Activated CD4-positive, alpha-beta T cell treated with anti-CD3 and anti-CD28 coated beads for 36 hours (primary cell): ENCODE measurements at regions not wholly inside any gene's neighbourhood (a gene's known extent, or its start where the extent isn't known, plus 50 kb on each side); places are given as distances from the start of the nearest gene placed in this dataset.

Experiments
- ATAC-seq: fragments of 200-7000 bp; cut with Tn5 transposase; one replicate; pipeline ENCODE4 v1.10.0; 2021; ENCODE audit warnings: mild to moderate bottlenecking, moderate library complexity
- CTCF ChIA-PET: fragments of 350-600 bp; sonication (Branson Sonifier 250); formaldehyde crosslinking; loops from one replicate; lab custom pipeline; 2021; ENCODE audit warnings: antibody characterized with exemption; lab: Charles Lee
- POLR2A ChIA-PET: fragments of 350-600 bp; sonication (Branson Sonifier 250); formaldehyde crosslinking; loops from one replicate; lab custom pipeline; 2021; ENCODE audit warnings: antibody characterized with exemption, inconsistent platforms; lab: Charles Lee
- DNase-seq: peaks from one replicate; pipeline ENCODE4 v3.0.0-alpha.2; 2020
- H3K27ac Mint-ChIP-seq: one replicate; pipeline ENCODE4 v1.8.0; 2021; ENCODE audit warnings: mixed read lengths
- H3K27me3 Mint-ChIP-seq: one replicate; pipeline ENCODE4 v1.8.0; 2021; ENCODE audit warnings: mixed read lengths
- H3K36me3 Mint-ChIP-seq: one replicate; pipeline ENCODE4 v1.8.0; 2021; ENCODE audit warnings: low read depth, mixed read lengths
- H3K4me1 Mint-ChIP-seq: one replicate; pipeline ENCODE4 v1.8.0; 2021; ENCODE audit warnings: mixed read lengths
- H3K4me3 Mint-ChIP-seq: one replicate; pipeline ENCODE4 v1.8.0; 2021; ENCODE audit warnings: mild to moderate bottlenecking, moderate library complexity, mixed read lengths
- H3K9me3 Mint-ChIP-seq: one replicate; pipeline ENCODE4 v1.8.0; 2021; ENCODE audit warnings: low read depth, mixed read lengths
- intact Hi-C, 2 experiments: fragments of 100-400 bp; cut with DNase I in 1 of 2; cut with micrococcal nuclease in 1 of 2; formaldehyde crosslinking; loops; one replicate each; pipeline versions ENCODE4 v1.14.2 to v1.15.1; 2022 to 2024; cut with DNase I, micrococcal nuclease

- intact Hi-C loops, result no loop called here
- CTCF ChIA-PET, result interaction anchor here (0.9 kb wide), 1 partner anchor 178 kb away, joined by 3 read pairs; no protein-coding TSS in a partner anchor
- DNase-seq, result no peak
- POLR2A ChIA-PET, result no interaction called here
- H3K27me3 Mint-ChIP-seq, result peaks cover 10% of the 10 kb centered on the region
- H3K9me3 Mint-ChIP-seq, result no peaks in the 10 kb centered on the region
- ATAC-seq, result no peak
- no peaks in the 10 kb centered on the region for H3K4me1 Mint-ChIP-seq
- H3K27ac Mint-ChIP-seq, result no peak overlapping the region
- H3K36me3 Mint-ChIP-seq, result no peaks in the 10 kb centered on the region
- no peak overlapping the region for H3K4me3 Mint-ChIP-seq
Observed at GRCh38 chr11:32002311-32002710, 88.6 kb upstream of the RCN1 start.

DNA sequence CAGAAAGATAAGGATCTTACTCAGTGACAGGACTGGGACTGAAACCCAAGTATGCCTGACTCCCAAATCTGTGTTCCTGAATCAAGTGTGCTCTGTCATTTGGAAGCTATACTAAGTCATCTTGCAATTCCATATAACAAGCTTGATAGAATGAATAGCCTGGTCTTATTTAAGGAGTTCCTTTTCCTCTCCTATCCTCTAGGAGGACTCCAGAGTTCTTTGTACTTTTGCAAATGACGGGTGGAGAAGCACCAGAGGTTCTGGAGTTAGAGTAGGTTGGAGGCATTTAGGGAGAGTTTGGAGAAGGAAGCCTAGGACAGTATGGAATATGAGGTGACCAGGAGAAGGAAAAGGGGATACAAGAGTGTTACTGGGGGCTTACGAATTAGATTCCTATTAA is 92.9 kb upstream of the RCN1 start:
- Mint-ChIP-seq H3K27ac (no peak overlapping the region), H3K9me3 (no peaks in the 10 kb centered on the region), H3K27me3 (peaks cover 5% of the 10 kb centered on the region), H3K36me3 (no peaks in the 10 kb centered on the region), H3K4me1 (peaks cover 11% of the 10 kb centered on the region), H3K4me3 (no peak overlapping the region)
- no peak for DNase-seq
- ATAC-seq, result no peak
- POLR2A ChIA-PET, result no interaction called here
- CTCF ChIA-PET, result interaction anchor here (1.2 kb wide), 1 partner anchor 9 kb away, joined by 3 read pairs; no protein-coding TSS in a partner anchor
- intact Hi-C loops, result no loop called here

DNA sequence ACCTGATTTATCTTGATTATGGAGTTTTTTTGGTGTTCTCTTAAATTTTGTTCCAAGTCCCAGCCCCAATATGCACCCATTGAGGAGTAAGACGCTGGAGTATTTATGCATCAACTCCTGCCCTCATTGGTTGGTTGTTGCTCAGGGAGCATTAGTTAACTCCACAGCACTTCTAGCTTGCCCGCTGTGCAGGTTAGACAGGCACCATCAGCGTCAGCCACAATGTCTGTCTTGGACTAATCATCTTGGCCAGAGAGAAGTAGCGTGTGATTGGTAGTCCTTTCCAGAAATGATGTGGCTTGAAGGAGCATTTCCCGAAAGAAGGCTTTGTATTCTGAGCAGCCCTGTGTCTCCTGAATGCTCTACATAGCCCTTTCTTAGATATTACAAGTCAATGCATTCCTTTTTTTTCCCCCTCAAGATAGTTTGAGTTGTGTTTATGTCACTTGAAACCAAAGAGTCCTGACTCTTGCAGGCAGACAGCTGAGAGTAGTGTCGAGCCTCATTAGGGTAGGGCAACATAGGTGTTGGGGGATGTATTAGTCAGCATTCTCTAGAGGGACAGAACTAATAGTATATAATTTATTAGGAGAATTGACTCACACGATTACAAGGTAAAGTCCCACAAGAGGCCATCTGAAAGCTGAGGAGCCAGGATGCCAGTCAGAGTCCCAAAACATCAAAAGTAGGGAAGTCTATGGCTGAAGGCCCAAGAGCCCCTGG is 94.6 kb upstream of the RCN1 start:
- ChIA-PET POLR2A (no interaction called here), CTCF (interaction anchor here (0.9 to 1.2 kb wide), 4 partner anchors 9 to 38 kb away, joined by 3 read pairs; no protein-coding TSS in a partner anchor)
- DNase-seq (no peak), ATAC-seq (no peak)
- Mint-ChIP-seq H3K27ac (peak overlapping the region; percentile 35), H3K36me3 (no peaks in the 10 kb centered on the region), H3K4me3 (no peak overlapping the region), H3K27me3 (peaks cover 2% of the 10 kb centered on the region), H3K4me1 (peaks cover 11% of the 10 kb centered on the region), H3K9me3 (no peaks in the 10 kb centered on the region)
- intact Hi-C loops, result no loop called here

GRCh38 chr11:31995525-31996094 is 95.3 kb upstream of the RCN1 start:
- Mint-ChIP-seq H3K27me3 (peaks cover 2% of the 10 kb centered on the region), H3K4me1 (peaks cover 11% of the 10 kb centered on the region), H3K4me3 (no peak overlapping the region), H3K27ac (peak overlapping the region; percentile 4), H3K36me3 (no peaks in the 10 kb centered on the region), H3K9me3 (no peaks in the 10 kb centered on the region)
- peak; percentile 63 for ATAC-seq
- intact Hi-C loops, result no loop called here
- CTCF ChIA-PET, result interaction anchor here (0.9 to 1.2 kb wide), 4 partner anchors 8 to 38 kb away, joined by 3 read pairs; no protein-coding TSS in a partner anchor
- POLR2A ChIA-PET, result no interaction called here
- peak; percentile 7 for DNase-seq

DNA sequence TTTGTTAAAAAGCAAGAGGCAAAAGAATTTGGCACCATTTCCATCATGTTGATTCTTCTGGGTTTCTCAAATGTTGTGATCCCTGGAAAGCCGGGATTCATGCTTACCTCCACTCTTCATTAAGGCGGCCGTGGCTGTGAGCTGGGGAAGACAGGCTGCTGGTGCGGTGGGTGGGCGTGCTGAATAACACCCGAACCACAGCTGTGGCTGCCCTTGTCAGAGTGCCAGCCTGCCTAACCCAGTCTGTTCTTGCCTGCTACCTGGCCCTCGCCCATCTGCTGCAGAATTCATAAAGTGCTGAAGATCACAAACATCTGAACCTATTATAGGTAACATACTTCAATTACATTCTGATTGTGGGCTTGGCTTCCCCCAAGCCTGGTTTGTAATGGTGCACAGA is 95.8 kb upstream of the RCN1 start:
- peaks cover 11% of the 10 kb centered on the region for H3K4me1 Mint-ChIP-seq
- no peak for ATAC-seq
- H3K27ac Mint-ChIP-seq, result no peak overlapping the region
- ChIA-PET CTCF (interaction anchor here (1.2 kb wide), 1 partner anchor 37 kb away, joined by 3 read pairs; no protein-coding TSS in a partner anchor), POLR2A (no interaction called here)
- DNase-seq, result no peak
- no peak overlapping the region for H3K4me3 Mint-ChIP-seq
- H3K36me3 Mint-ChIP-seq, result no peaks in the 10 kb centered on the region
- intact Hi-C loops, result no loop called here
- peaks cover 2% of the 10 kb centered on the region for H3K27me3 Mint-ChIP-seq
- H3K9me3 Mint-ChIP-seq, result no peaks in the 10 kb centered on the region

DNA sequence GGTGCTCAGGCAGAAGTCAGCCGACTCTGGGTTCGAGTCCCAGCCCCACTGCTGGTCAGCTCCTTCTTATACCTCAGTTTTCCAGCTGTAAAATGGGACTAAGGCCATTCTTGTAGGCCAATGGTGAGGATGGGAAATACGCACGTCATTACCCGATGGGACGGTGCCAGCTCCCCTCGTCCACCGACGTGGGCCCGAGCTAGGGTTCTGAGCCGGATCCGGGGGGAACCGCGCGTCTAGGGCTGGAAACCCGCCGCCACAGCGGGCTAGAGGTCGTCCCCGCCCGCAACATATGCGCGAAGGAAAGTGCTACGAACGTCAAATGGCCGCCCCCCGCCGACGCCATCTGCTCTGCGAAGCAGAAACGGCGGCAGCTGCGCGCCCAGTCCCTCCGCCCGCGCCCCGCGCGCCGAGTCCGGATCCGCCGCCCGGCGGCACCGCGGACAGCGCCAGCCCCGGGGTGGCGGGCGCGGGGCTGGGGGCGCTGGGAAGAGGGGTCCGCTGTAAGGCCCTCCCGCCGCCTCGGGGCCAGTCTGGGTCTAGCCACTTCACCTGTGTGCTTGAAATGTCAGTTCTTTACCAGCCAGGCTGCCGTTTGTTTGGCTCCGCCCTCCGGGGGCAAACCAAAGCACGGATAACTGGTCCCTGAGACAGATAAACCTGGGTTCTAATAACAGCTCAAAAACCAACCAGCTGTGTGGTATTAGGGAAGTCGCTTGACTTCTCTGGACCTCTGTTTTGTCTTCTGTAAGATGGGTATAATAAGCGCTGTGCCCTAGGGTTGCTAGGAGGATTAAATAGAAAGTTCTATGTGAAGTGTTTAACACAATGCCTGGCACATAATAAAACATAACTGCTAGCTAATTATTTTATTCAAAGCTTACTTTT is 103.5 kb upstream of the RCN1 start:
- intact Hi-C loops, result no loop called here
- CTCF ChIA-PET, result interaction anchor here (1.1 kb wide), 1 partner anchor 9 kb away, joined by 3 read pairs; no protein-coding TSS in a partner anchor
- no peaks in the 10 kb centered on the region for H3K36me3 Mint-ChIP-seq
- POLR2A ChIA-PET, result no interaction called here
- H3K9me3 Mint-ChIP-seq, result no peaks in the 10 kb centered on the region
- DNase-seq (peak; percentile 11), ATAC-seq (no peak)
- no peaks in the 10 kb centered on the region for H3K4me1 Mint-ChIP-seq
- H3K27me3 Mint-ChIP-seq, result peaks cover 36% of the 10 kb centered on the region
- no peak overlapping the region for H3K27ac Mint-ChIP-seq
- no peak overlapping the region for H3K4me3 Mint-ChIP-seq

- no peaks in the 10 kb centered on the region for H3K36me3 Mint-ChIP-seq
- H3K9me3 Mint-ChIP-seq, result no peaks in the 10 kb centered on the region
- POLR2A ChIA-PET, result no interaction called here
- DNase-seq (no peak), ATAC-seq (no peak)
- CTCF ChIA-PET, result interaction anchor here (0.6 to 1.6 kb wide), 2 partner anchors 316 to 879 kb away, joined by 3 read pairs; no protein-coding TSS in a partner anchor
- H3K4me3 Mint-ChIP-seq, result no peak overlapping the region
- H3K27ac Mint-ChIP-seq, result no peak overlapping the region
- intact Hi-C loops, result no loop called here
- peaks cover 41% of the 10 kb centered on the region for H3K27me3 Mint-ChIP-seq
- H3K4me1 Mint-ChIP-seq, result no peaks in the 10 kb centered on the region
Observed at GRCh38 chr11:31986201-31986889, 104.5 kb upstream of the RCN1 start.

GRCh38 chr11:31981457-31981856 is 109.4 kb upstream of the RCN1 start:
- no peaks in the 10 kb centered on the region for H3K36me3 Mint-ChIP-seq
- H3K27me3 Mint-ChIP-seq, result peaks cover 39% of the 10 kb centered on the region
- no peak overlapping the region for H3K4me3 Mint-ChIP-seq
- no peak for ATAC-seq
- H3K4me1 Mint-ChIP-seq, result no peaks in the 10 kb centered on the region
- DNase-seq, result no peak
- POLR2A ChIA-PET, result no interaction called here
- intact Hi-C loops, result no loop called here
- H3K27ac Mint-ChIP-seq, result no peak overlapping the region
- CTCF ChIA-PET, result interaction anchor here (1.2 kb wide), 1 partner anchor 10 kb away, joined by 4 read pairs; no protein-coding TSS in a partner anchor
- no peaks in the 10 kb centered on the region for H3K9me3 Mint-ChIP-seq

- Mint-ChIP-seq H3K4me3 (no peak overlapping the region), H3K27ac (no peak overlapping the region), H3K4me1 (no peaks in the 10 kb centered on the region), H3K36me3 (no peaks in the 10 kb centered on the region), H3K9me3 (no peaks in the 10 kb centered on the region), H3K27me3 (peaks cover 32% of the 10 kb centered on the region)
- ATAC-seq (no peak), DNase-seq (no peak)
- ChIA-PET POLR2A (no interaction called here), CTCF (no interaction called here)
- intact Hi-C loops, result no loop called here
Observed at GRCh38 chr11:31977343-31977742, 113.5 kb upstream of the RCN1 start.

- CTCF ChIA-PET, result interaction anchor here (0.8 to 2.2 kb wide), 3 partner anchors 9 to 33 kb away, joined by 3 to 7 read pairs (median 4); no protein-coding TSS in a partner anchor
- no peaks in the 10 kb centered on the region for H3K36me3 Mint-ChIP-seq
- ATAC-seq, result no peak
- H3K9me3 Mint-ChIP-seq, result no peaks in the 10 kb centered on the region
- H3K27me3 Mint-ChIP-seq, result peaks cover 26% of the 10 kb centered on the region
- no peaks in the 10 kb centered on the region for H3K4me1 Mint-ChIP-seq
- DNase-seq, result no peak
- H3K4me3 Mint-ChIP-seq, result no peak overlapping the region
- no peak overlapping the region for H3K27ac Mint-ChIP-seq
- intact Hi-C loops, result no loop called here
- POLR2A ChIA-PET, result no interaction called here
Observed at GRCh38 chr11:31974366-31975136, 116.3 kb upstream of the RCN1 start.
